ENCODE measurements at regions not wholly inside any gene's neighbourhood (a gene's known extent, or its start where the extent isn't known, plus 50 kb on each side); places are given as distances from the start of the nearest gene placed in this dataset.

DNA sequence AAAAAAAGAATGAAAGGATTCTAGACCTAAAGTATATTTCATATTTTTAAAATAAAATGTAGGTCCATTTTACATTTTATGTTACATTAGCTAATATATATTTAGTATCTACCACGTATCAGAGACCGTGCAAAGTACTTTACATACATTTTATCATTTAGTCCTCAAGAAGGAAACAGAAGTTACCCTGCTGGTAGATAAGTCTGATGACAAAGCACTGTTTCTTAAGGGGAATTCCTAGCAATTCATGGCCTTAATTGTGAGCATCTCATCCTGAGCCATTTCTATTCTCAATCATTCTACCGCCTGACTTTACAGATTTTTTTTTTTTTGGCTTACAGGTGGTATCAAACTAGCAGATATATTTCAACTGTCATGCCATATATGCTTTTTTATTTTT is 367.7 kb downstream of the PRELID2 start:
- H3K9me3 ChIP-seq (ENCODE audit: control insufficient read depth in 4 of 4, insufficient read depth in 3 of 4, low read length in 3 of 4): no peaks in the 10 kb centered on the region
- H3K9ac ChIP-seq (ENCODE audit: insufficient read depth in 1 of 2, low read length in 2 of 2): no peak overlapping the region
- H3K27me3 ChIP-seq (ENCODE audit: control insufficient read depth in 3 of 3, insufficient read depth in 3 of 3, low read length in 2 of 3): no peaks in the 10 kb centered on the region
- H3K27ac ChIP-seq (ENCODE audit: low read depth in 1 of 2, low read length in 1 of 2): no peak overlapping the region
- H3K36me3 ChIP-seq (ENCODE audit: control insufficient read depth in 4 of 4, insufficient read depth in 4 of 4, low read length in 4 of 4): no peaks in the 10 kb centered on the region
- no peak for ATAC-seq (ENCODE audit: insufficient read depth, low FRiP score)
- peaks cover 0 to 8% (median 2%) of the 10 kb centered on the region in 5 donors for H3K4me1 ChIP-seq (ENCODE audit: control insufficient read depth in 5 of 5, insufficient read depth in 5 of 5, low read length in 5 of 5)
- H3K4me3 ChIP-seq: no peak overlapping the region
- TF ChIP-seq, protein P1, sequence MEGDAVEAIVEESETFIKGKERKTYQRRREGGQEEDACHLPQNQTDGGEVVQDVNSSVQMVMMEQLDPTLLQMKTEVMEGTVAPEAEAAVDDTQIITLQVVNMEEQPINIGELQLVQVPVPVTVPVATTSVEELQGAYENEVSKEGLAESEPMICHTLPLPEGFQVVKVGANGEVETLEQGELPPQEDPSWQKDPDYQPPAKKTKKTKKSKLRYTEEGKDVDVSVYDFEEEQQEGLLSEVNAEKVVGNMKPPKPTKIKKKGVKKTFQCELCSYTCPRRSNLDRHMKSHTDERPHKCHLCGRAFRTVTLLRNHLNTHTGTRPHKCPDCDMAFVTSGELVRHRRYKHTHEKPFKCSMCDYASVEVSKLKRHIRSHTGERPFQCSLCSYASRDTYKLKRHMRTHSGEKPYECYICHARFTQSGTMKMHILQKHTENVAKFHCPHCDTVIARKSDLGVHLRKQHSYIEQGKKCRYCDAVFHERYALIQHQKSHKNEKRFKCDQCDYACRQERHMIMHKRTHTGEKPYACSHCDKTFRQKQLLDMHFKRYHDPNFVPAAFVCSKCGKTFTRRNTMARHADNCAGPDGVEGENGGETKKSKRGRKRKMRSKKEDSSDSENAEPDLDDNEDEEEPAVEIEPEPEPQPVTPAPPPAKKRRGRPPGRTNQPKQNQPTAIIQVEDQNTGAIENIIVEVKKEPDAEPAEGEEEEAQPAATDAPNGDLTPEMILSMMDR (IDR thresholded peaks at IDR 0.05; ENCODE audit: control extremely low read depth, extremely low read depth): no peak
- 97 to 98% methylated on average over 3 of the region's 3 CpGs for WGBS, 2 donors
- DNase-seq: no peak

DNA sequence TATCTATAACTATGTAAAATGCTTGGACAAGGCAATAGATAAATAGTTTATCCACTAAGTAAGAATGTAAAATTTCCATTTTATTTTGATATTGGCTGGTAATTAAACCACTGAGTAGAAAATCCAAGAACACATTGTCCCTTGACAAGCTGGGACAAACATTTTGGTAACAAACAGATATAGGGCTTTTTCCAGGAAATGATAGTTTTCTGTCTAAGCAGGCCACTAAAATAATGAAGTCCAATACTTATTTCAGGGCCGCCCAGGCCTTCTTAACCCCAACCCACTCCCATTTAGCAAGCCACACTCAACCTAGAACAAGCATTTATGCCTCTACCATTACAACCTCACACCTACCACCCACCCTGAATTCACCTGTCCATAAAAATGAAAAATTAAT is 368.6 kb downstream of the PRELID2 start:
- TF ChIP-seq, protein P1 (IDR thresholded peaks at IDR 0.05; ENCODE audit: control extremely low read depth, extremely low read depth): no peak
- DNase-seq (no peak), ATAC-seq (ENCODE audit: insufficient read depth, low FRiP score) (no peak)
- Histone ChIP-seq H3K9me3 (ENCODE audit: control insufficient read depth in 4 of 4, insufficient read depth in 3 of 4, low read length in 3 of 4) (no peaks in the 10 kb centered on the region), H3K27ac (ENCODE audit: low read depth in 1 of 2, low read length in 1 of 2) (no peak overlapping the region), H3K4me1 (ENCODE audit: control insufficient read depth in 5 of 5, insufficient read depth in 5 of 5, low read length in 5 of 5) (peaks cover 0 to 8% (median 0%) of the 10 kb centered on the region in 5 donors), H3K36me3 (ENCODE audit: control insufficient read depth in 4 of 4, insufficient read depth in 4 of 4, low read length in 4 of 4) (no peaks in the 10 kb centered on the region), H3K9ac (ENCODE audit: insufficient read depth in 1 of 2, low read length in 2 of 2) (no peak overlapping the region), H3K4me3 (no peak overlapping the region), H3K27me3 (ENCODE audit: control insufficient read depth in 3 of 3, insufficient read depth in 3 of 3, low read length in 2 of 3) (no peaks in the 10 kb centered on the region)
- 89 to 92% methylated on average over 1 of the region's 1 CpG for WGBS, 2 donors

DNA sequence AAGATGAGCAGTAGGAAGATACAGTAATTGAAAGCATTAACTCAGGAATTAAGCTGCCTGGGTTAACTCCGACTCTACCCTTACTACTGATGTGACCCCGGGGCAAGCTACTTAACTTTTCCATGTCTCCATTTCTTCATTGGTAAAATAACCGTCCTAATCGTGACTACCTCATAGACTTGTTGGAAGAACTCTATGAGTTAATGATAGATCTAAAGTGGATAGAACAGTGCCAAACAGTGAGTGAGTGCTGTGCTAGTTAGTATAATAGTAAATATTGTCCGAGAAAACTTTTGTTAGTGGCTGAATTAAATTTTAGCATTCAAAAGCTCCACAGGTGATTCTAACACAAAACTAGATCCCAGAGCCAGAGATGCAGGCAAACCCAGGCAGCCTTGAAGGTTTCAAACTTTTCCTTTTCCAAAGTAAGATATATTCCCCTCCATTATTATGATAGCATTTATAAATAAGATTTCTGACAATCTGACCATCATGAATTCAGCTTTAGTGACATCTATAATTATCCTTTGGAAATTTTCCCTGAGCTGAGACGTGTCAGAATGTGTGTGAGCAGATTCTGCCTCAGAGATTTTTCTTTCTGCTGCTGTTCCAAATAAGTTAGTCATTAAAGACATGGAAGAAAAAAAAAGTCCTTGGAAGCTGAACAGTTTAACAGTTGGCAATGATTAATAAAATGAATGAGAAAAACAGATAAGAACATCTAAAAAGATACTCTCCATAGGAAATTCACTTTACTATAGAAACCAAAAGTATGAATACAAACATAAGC is 369.5 kb downstream of the PRELID2 start:
- no peaks in the 10 kb centered on the region for H3K27me3 ChIP-seq (ENCODE audit: control insufficient read depth in 3 of 3, insufficient read depth in 3 of 3, low read length in 2 of 3)
- H3K9me3 ChIP-seq (ENCODE audit: control insufficient read depth in 4 of 4, insufficient read depth in 3 of 4, low read length in 3 of 4): no peaks in the 10 kb centered on the region
- TF ChIP-seq, protein P1 (IDR thresholded peaks at IDR 0.05; ENCODE audit: control extremely low read depth, extremely low read depth): no peak
- no peak for ATAC-seq (ENCODE audit: insufficient read depth, low FRiP score)
- no peak for DNase-seq
- H3K4me3 ChIP-seq: no peak overlapping the region
- peaks cover 0 to 8% (median 0%) of the 10 kb centered on the region in 5 donors for H3K4me1 ChIP-seq (ENCODE audit: control insufficient read depth in 5 of 5, insufficient read depth in 5 of 5, low read length in 5 of 5)
- WGBS, 2 donors: 77 to 84% methylated on average over 6 of the region's 6 CpGs
- H3K27ac ChIP-seq (ENCODE audit: low read depth in 1 of 2, low read length in 1 of 2): no peak overlapping the region
- no peak overlapping the region for H3K9ac ChIP-seq (ENCODE audit: insufficient read depth in 1 of 2, low read length in 2 of 2)
- H3K36me3 ChIP-seq (ENCODE audit: control insufficient read depth in 4 of 4, insufficient read depth in 4 of 4, low read length in 4 of 4): no peaks in the 10 kb centered on the region

Data from lung (tissue), 11 donors.